WTC11 (cell line): ENCODE measurements at regions not wholly inside any gene's neighbourhood (a gene's known extent, or its start where the extent isn't known, plus 50 kb on each side); places are given as distances from the start of the nearest gene placed in this dataset.

Experiments
- CREM ChIP-seq: sonication (generic); formaldehyde crosslinking; IDR thresholded peaks from 2 replicates; pipeline ENCODE4 v1.8.1; 2022; ENCODE audit warnings: mild to moderate bottlenecking, missing genetic modification reagents, moderate library complexity
- ETV6 ChIP-seq: sonication (generic); formaldehyde crosslinking; IDR thresholded peaks from 2 replicates; pipeline ENCODE4 v1.8.1; 2022; ENCODE audit warnings: mild to moderate bottlenecking, missing genetic modification reagents
- FOXP1 ChIP-seq: sonication (generic); formaldehyde crosslinking; IDR thresholded peaks from 2 replicates; pipeline ENCODE4 v1.8.0; 2022; ENCODE audit warnings: missing genetic modification reagents, mild to moderate bottlenecking, moderate library complexity, borderline replicate concordance
- JUN ChIP-seq: sonication (generic); formaldehyde crosslinking; IDR thresholded peaks from 2 replicates; pipeline ENCODE4 v1.8.0; 2023; ENCODE audit warnings: mild to moderate bottlenecking, missing genetic modification reagents
- NFE2L1 ChIP-seq: sonication (generic); formaldehyde crosslinking; IDR thresholded peaks from 2 replicates; pipeline ENCODE4 v1.8.1; 2023; ENCODE audit warnings: missing genetic modification reagents
- NFYB ChIP-seq: sonication (generic); formaldehyde crosslinking; conservative IDR thresholded peaks from 2 replicates; pipeline ENCODE4 v1.8.0; 2022; ENCODE audit warnings: low read depth, missing genetic modification reagents
- RELA ChIP-seq: sonication (generic); formaldehyde crosslinking; IDR thresholded peaks from 2 replicates; pipeline ENCODE4 v1.8.1; 2022; ENCODE audit warnings: missing genetic modification reagents, mild to moderate bottlenecking, borderline replicate concordance
- SP1 ChIP-seq: sonication (generic); formaldehyde crosslinking; conservative IDR thresholded peaks from 2 replicates; pipeline ENCODE4 v1.8.1; 2022; ENCODE audit warnings: missing genetic modification reagents
- TP53 ChIP-seq: sonication (generic); formaldehyde crosslinking; IDR thresholded peaks from 2 replicates; pipeline ENCODE4 v1.8.1; 2023; ENCODE audit warnings: mild to moderate bottlenecking, missing genetic modification reagents
- TF ChIP-seq, protein P1 (sequence below): sonication (generic); formaldehyde crosslinking; conservative IDR thresholded peaks from 2 replicates; pipeline ENCODE4 v1.8.1; 2023; ENCODE audit warnings: mild to moderate bottlenecking, low read depth, missing genetic modification reagents, moderate library complexity
- TF ChIP-seq, protein P2 (sequence below): fragments of 200-600 bp; IDR thresholded peaks from 2 replicates; pipeline ENCODE4 v1.8.0; 2022; ENCODE audit warnings: antibody characterized with exemption
- TF ChIP-seq, protein P3 (sequence below): sonication (generic); formaldehyde crosslinking; IDR thresholded peaks from 2 replicates; pipeline ENCODE4 v1.8.0; 2022; ENCODE audit warnings: mild to moderate bottlenecking, missing genetic modification reagents

DNA sequence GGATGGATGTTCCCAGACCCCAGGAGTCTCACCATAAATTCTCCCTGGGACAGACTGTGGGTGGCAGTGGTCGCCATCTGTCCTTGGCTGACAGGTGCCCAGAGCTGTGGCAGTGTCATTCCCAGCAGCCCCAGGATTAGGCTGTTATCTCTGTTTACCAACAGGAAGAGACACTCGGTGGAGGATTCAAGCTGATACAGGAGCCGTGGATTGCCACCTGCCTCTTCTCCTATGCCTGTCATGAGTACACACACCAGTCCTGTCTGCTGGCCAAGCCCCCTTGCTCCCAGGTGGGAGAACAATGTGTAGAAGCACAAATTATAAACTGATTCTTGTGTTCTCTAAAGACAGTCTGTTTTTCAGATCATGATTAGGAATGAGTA is 152.6 kb downstream of the ETS2 start:
- no peak for TF ChIP-seq SP1
- TF ChIP-seq NFYB (CRISPR knock-in tag): no peak
- TF ChIP-seq RELA: no peak
- TF ChIP-seq NFE2L1 (CRISPR knock-in tag): no peak
- TF ChIP-seq, protein P1, sequence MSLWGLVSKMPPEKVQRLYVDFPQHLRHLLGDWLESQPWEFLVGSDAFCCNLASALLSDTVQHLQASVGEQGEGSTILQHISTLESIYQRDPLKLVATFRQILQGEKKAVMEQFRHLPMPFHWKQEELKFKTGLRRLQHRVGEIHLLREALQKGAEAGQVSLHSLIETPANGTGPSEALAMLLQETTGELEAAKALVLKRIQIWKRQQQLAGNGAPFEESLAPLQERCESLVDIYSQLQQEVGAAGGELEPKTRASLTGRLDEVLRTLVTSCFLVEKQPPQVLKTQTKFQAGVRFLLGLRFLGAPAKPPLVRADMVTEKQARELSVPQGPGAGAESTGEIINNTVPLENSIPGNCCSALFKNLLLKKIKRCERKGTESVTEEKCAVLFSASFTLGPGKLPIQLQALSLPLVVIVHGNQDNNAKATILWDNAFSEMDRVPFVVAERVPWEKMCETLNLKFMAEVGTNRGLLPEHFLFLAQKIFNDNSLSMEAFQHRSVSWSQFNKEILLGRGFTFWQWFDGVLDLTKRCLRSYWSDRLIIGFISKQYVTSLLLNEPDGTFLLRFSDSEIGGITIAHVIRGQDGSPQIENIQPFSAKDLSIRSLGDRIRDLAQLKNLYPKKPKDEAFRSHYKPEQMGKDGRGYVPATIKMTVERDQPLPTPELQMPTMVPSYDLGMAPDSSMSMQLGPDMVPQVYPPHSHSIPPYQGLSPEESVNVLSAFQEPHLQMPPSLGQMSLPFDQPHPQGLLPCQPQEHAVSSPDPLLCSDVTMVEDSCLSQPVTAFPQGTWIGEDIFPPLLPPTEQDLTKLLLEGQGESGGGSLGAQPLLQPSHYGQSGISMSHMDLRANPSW (CRISPR knock-in tag): no peak
- TF ChIP-seq, protein P2, sequence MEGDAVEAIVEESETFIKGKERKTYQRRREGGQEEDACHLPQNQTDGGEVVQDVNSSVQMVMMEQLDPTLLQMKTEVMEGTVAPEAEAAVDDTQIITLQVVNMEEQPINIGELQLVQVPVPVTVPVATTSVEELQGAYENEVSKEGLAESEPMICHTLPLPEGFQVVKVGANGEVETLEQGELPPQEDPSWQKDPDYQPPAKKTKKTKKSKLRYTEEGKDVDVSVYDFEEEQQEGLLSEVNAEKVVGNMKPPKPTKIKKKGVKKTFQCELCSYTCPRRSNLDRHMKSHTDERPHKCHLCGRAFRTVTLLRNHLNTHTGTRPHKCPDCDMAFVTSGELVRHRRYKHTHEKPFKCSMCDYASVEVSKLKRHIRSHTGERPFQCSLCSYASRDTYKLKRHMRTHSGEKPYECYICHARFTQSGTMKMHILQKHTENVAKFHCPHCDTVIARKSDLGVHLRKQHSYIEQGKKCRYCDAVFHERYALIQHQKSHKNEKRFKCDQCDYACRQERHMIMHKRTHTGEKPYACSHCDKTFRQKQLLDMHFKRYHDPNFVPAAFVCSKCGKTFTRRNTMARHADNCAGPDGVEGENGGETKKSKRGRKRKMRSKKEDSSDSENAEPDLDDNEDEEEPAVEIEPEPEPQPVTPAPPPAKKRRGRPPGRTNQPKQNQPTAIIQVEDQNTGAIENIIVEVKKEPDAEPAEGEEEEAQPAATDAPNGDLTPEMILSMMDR: no peak
- no peak for TF ChIP-seq JUN (CRISPR knock-in tag)
- no peak for TF ChIP-seq ETV6
- TF ChIP-seq FOXP1: no peak
- no peak for TF ChIP-seq CREM (CRISPR knock-in tag)
- TF ChIP-seq TP53: no peak
- TF ChIP-seq, protein P3, sequence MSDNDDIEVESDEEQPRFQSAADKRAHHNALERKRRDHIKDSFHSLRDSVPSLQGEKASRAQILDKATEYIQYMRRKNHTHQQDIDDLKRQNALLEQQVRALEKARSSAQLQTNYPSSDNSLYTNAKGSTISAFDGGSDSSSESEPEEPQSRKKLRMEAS: no peak
